HG02981 (cell line): ENCODE measurements at regions not wholly inside any gene's neighbourhood (a gene's known extent, or its start where the extent isn't known, plus 50 kb on each side); places are given as distances from the start of the nearest gene placed in this dataset.
"Not testable (repeated sequence)": the region's sequence is repeated elsewhere in the genome, so short reads cannot be mapped to it uniquely, and the experiment has no call there.

Experiments
- ATAC-seq: cut with Tn5 transposase; IDR thresholded peaks from one replicate; pipeline ENCODE4 v1.9.1; 2021; ENCODE audit warnings: mild to moderate bottlenecking, moderate library complexity; ENCODE audit not compliant: unreplicated experiment

GRCh38 chr2:138881126-138881525, 100.9 kb upstream of the NXPH2 start:
- no peak for ATAC-seq

GRCh38 chr2:138879931-138880330, 99.7 kb upstream of the NXPH2 start:
- no peak for ATAC-seq

- no peak for ATAC-seq
These were observed 97.2 kb upstream of the NXPH2 start for GRCh38 chr2:138877421-138877820.

- no peak for ATAC-seq
These were observed 94.1 kb upstream of the NXPH2 start for GRCh38 chr2:138874251-138874650.

GRCh38 chr2:138872116-138872515, 91.9 kb upstream of the NXPH2 start:
- ATAC-seq: not testable (repeated sequence)

GRCh38 chr2:138871312-138871711, 91.1 kb upstream of the NXPH2 start:
- ATAC-seq: no peak

GRCh38 chr2:138867341-138867740, 87.2 kb upstream of the NXPH2 start:
- no peak for ATAC-seq

GRCh38 chr2:138866797-138867196, 86.6 kb upstream of the NXPH2 start:
- no peak for ATAC-seq

- ATAC-seq: no peak
These were observed 73.6 kb upstream of the NXPH2 start for GRCh38 chr2:138853761-138854160.

GRCh38 chr2:138853296-138853695, 73.1 kb upstream of the NXPH2 start:
- ATAC-seq: no peak

- ATAC-seq: peak; percentile 93
These were observed 66.1 kb upstream of the NXPH2 start for GRCh38 chr2:138846216-138846821.

GRCh38 chr2:138842341-138842740, 62.2 kb upstream of the NXPH2 start:
- no peak for ATAC-seq

GRCh38 chr2:138841459-138841858, 61.3 kb upstream of the NXPH2 start:
- no peak for ATAC-seq

GRCh38 chr2:138838851-138839620, 58.8 kb upstream of the NXPH2 start:
- no peak for ATAC-seq

- ATAC-seq: no peak
These were observed 51.5 kb upstream of the NXPH2 start for GRCh38 chr2:138831691-138832090.

- no peak for ATAC-seq
These were observed 51.0 kb upstream of the NXPH2 start for GRCh38 chr2:138831154-138831553.

- no peak for ATAC-seq
These were observed 50.4 kb upstream of the NXPH2 start for GRCh38 chr2:138830547-138830946.
